H1 (cell line): ENCODE measurements at regions not wholly inside any gene's neighbourhood (a gene's known extent, or its start where the extent isn't known, plus 50 kb on each side); places are given as distances from the start of the nearest gene placed in this dataset.

Source experiments
- CBX5 ChIP-seq: fragments of 300-800, 300-1000 bp; sonication (generic); IDR thresholded peaks from 2 replicates; pipeline ENCODE4 v1.7.1; 2016; ENCODE audit warnings: antibody characterized with exemption, low read length, low read depth
- EGR1 ChIP-seq: IDR thresholded peaks from 2 replicates; pipeline ENCODE4 v1.6.1; 2011; ENCODE audit warnings: low read depth, low read length, borderline replicate concordance
- MAFK ChIP-seq: IDR thresholded peaks from 2 replicates; pipeline ENCODE4 v1.6.1; 2012; ENCODE audit warnings: low read depth, mild to moderate bottlenecking, improper control_type of control experiment, low read length
- POLR2AphosphoS5 ChIP-seq: IDR thresholded peaks from 2 replicates; pipeline ENCODE4 v1.6.1; 2011; ENCODE audit warnings: low read depth, low read length
- SP1 ChIP-seq: IDR thresholded peaks from 2 replicates; pipeline ENCODE4 v1.6.1; 2011; ENCODE audit warnings: low read depth, low read length
- ZNF274 ChIP-seq: IDR thresholded peaks from 2 replicates; pipeline ENCODE4 v1.7.0; 2012; ENCODE audit warnings: low read length, borderline replicate concordance; ENCODE audit errors: extremely low read depth
- TF ChIP-seq, protein P1 (sequence below), 3 experiments: IDR thresholded peaks; 1 replicate in 2 of 3; 2 replicates in 1 of 3; pipeline versions ENCODE4 v1.5.1 to v1.6.1; 2011; ENCODE audit warnings: low read length in 3 of 3, mild to moderate bottlenecking in 3 of 3, inconsistent platforms in 2 of 3, low read depth in 1 of 3, moderate library complexity in 1 of 3; ENCODE audit not compliant: insufficient read depth in 1 of 3; ENCODE audit errors: control extremely low read depth in 1 of 3

DNA sequence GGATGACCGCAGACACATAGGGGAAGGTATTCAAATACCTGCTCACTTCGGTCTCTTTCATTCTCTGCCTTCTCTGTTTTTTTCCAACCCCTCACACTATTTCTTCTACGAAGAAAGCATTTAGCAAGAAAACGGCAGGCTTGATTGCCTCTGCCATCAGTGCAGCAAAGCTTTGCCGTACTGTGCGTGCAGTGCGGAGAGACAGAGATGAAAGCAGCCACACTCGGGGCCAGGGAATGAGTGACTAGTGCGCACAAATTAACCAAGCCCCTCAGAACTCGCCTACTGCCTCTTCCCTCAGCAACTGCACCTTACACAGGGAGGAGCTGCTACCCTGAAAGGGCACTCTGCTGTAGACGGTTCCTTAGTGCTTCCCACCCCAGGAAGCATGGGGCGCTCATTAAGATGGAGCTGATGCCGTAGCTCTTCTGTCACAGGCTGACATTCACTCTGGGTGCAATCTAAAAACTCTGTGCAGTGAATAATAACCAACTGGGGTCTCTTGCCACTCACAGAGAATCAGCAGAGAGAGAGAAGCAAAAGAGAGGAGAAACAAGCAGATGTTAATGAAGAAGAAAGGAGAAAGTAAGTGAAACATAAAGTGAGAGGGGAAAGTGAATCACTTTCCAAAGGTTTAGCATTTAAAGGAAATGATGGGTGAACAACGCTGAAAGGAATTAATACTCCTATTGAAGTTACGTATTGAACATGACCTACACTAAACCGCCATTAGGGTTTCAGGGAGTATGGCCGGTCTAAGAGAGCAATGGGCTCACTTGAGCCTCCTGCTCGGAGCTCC, 69.4 kb downstream of the GRIN2B start:
- no peak for TF ChIP-seq SP1
- TF ChIP-seq EGR1, result no peak
- TF ChIP-seq, protein P1, sequence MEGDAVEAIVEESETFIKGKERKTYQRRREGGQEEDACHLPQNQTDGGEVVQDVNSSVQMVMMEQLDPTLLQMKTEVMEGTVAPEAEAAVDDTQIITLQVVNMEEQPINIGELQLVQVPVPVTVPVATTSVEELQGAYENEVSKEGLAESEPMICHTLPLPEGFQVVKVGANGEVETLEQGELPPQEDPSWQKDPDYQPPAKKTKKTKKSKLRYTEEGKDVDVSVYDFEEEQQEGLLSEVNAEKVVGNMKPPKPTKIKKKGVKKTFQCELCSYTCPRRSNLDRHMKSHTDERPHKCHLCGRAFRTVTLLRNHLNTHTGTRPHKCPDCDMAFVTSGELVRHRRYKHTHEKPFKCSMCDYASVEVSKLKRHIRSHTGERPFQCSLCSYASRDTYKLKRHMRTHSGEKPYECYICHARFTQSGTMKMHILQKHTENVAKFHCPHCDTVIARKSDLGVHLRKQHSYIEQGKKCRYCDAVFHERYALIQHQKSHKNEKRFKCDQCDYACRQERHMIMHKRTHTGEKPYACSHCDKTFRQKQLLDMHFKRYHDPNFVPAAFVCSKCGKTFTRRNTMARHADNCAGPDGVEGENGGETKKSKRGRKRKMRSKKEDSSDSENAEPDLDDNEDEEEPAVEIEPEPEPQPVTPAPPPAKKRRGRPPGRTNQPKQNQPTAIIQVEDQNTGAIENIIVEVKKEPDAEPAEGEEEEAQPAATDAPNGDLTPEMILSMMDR (IDR thresholded peaks at IDR 0.05; ENCODE audit: control extremely low read depth in 1 of 3, insufficient read depth in 1 of 3, low read depth in 1 of 3, low read length in 3 of 3), result no peak
- TF ChIP-seq POLR2AphosphoS5, result no peak
- no peak for TF ChIP-seq MAFK
- TF ChIP-seq ZNF274, result no peak
- no peak for TF ChIP-seq CBX5
